ENCODE measurements at regions not wholly inside any gene's neighbourhood (a gene's known extent, or its start where the extent isn't known, plus 50 kb on each side); places are given as distances from the start of the nearest gene placed in this dataset.

GRCh38 chr13:31610270-31610998, 128.9 kb upstream of the RXFP2 start:
- TF ChIP-seq CTCF (conservative IDR thresholded peaks at IDR 0.05) = no peak
- no peak overlapping the region for H3K27ac ChIP-seq

GRCh38 chr13:31611214-31611613, 128.1 kb upstream of the RXFP2 start:
- TF ChIP-seq CTCF (conservative IDR thresholded peaks at IDR 0.05) = no peak
- H3K27ac ChIP-seq = no peak overlapping the region

- no peak for TF ChIP-seq CTCF (conservative IDR thresholded peaks at IDR 0.05)
- no peak overlapping the region for H3K27ac ChIP-seq
Measured at GRCh38 chr13:31614073-31614472, 125.3 kb upstream of the RXFP2 start.

GRCh38 chr13:31614704-31615103, 124.6 kb upstream of the RXFP2 start:
- no peak for TF ChIP-seq CTCF (conservative IDR thresholded peaks at IDR 0.05)

GRCh38 chr13:31625115-31625514, 114.2 kb upstream of the RXFP2 start:
- TF ChIP-seq CTCF (conservative IDR thresholded peaks at IDR 0.05) = no peak
- H3K27ac ChIP-seq = no peak overlapping the region

More at GRCh38 chr13:31614704-31615103, 124.6 kb upstream of the RXFP2 start:
- no peak overlapping the region for H3K27ac ChIP-seq

GRCh38 chr13:31627097-31627845, 112.1 kb upstream of the RXFP2 start:
- no peak for TF ChIP-seq CTCF (conservative IDR thresholded peaks at IDR 0.05)
- H3K27ac ChIP-seq = no peak overlapping the region

GRCh38 chr13:31629085-31629780, 110.1 kb upstream of the RXFP2 start:
- no peak for TF ChIP-seq CTCF (conservative IDR thresholded peaks at IDR 0.05)
- H3K27ac ChIP-seq = no peak overlapping the region
